ENCODE measurements at regions not wholly inside any gene's neighbourhood (a gene's known extent, or its start where the extent isn't known, plus 50 kb on each side); places are given as distances from the start of the nearest gene placed in this dataset.

GRCh38 chrX:69082753-69083150, 82.5 kb downstream of the PJA1 start:
- no peak for DNase-seq (ENCODE audit: low read depth)
- Histone ChIP-seq H3K4me3 (ENCODE audit: low read depth, low read length) (no peak overlapping the region), H3K27me3 (ENCODE audit: control insufficient read depth, insufficient read depth, low read length) (no peaks in the 10 kb centered on the region), H3K36me3 (ENCODE audit: control insufficient read depth, insufficient read depth, low read length) (no peaks in the 10 kb centered on the region)
- no peak for TF ChIP-seq CTCF (IDR thresholded peaks at IDR 0.05; ENCODE audit: insufficient read depth, low read length, poor library complexity, severe bottlenecking)

- TF ChIP-seq CTCF (IDR thresholded peaks at IDR 0.05; ENCODE audit: insufficient read depth, low read length, poor library complexity, severe bottlenecking) = no peak
- no peaks in the 10 kb centered on the region for H3K27me3 ChIP-seq (ENCODE audit: control insufficient read depth, insufficient read depth, low read length)
- H3K36me3 ChIP-seq (ENCODE audit: control insufficient read depth, insufficient read depth, low read length) = no peaks in the 10 kb centered on the region
- H3K4me3 ChIP-seq (ENCODE audit: low read depth, low read length) = no peak overlapping the region
- DNase-seq (ENCODE audit: low read depth) = no peak
Observed at GRCh38 chrX:69082055-69082752, 83.0 kb downstream of the PJA1 start.

- TF ChIP-seq CTCF (IDR thresholded peaks at IDR 0.05; ENCODE audit: insufficient read depth, low read length, poor library complexity, severe bottlenecking) = no peak
- Histone ChIP-seq H3K36me3 (ENCODE audit: control insufficient read depth, insufficient read depth, low read length) (no peaks in the 10 kb centered on the region), H3K27me3 (ENCODE audit: control insufficient read depth, insufficient read depth, low read length) (no peaks in the 10 kb centered on the region), H3K4me3 (ENCODE audit: low read depth, low read length) (no peak overlapping the region)
- no peak for DNase-seq (ENCODE audit: low read depth)
Observed at GRCh38 chrX:69080855-69081465, 84.3 kb downstream of the PJA1 start.

- Histone ChIP-seq H3K4me3 (ENCODE audit: low read depth, low read length) (no peak overlapping the region), H3K36me3 (ENCODE audit: control insufficient read depth, insufficient read depth, low read length) (no peaks in the 10 kb centered on the region), H3K27me3 (ENCODE audit: control insufficient read depth, insufficient read depth, low read length) (peaks cover 2% of the 10 kb centered on the region)
- no peak for DNase-seq (ENCODE audit: low read depth)
- TF ChIP-seq CTCF (IDR thresholded peaks at IDR 0.05; ENCODE audit: insufficient read depth, low read length, poor library complexity, severe bottlenecking) = no peak
Observed at GRCh38 chrX:69079268-69079667, 86.0 kb downstream of the PJA1 start.

- DNase-seq (ENCODE audit: low read depth) = no peak
- Histone ChIP-seq H3K27me3 (ENCODE audit: control insufficient read depth, insufficient read depth, low read length) (peaks cover 2% of the 10 kb centered on the region), H3K4me3 (ENCODE audit: low read depth, low read length) (no peak overlapping the region), H3K36me3 (ENCODE audit: control insufficient read depth, insufficient read depth, low read length) (no peaks in the 10 kb centered on the region)
- TF ChIP-seq CTCF (IDR thresholded peaks at IDR 0.05; ENCODE audit: insufficient read depth, low read length, poor library complexity, severe bottlenecking) = no peak
Observed at GRCh38 chrX:69077895-69078455, 87.3 kb downstream of the PJA1 start.
